Inferior parietal cortex (tissue), 1 donor: ENCODE measurements at regions not wholly inside any gene's neighbourhood (a gene's known extent, or its start where the extent isn't known, plus 50 kb on each side); places are given as distances from the start of the nearest gene placed in this dataset.

Experiments used
- DNase-seq: peaks from one replicate; pipeline ENCODE4 v3.0.0-alpha.2; 2016; ENCODE audit errors: extremely low spot score

DNA sequence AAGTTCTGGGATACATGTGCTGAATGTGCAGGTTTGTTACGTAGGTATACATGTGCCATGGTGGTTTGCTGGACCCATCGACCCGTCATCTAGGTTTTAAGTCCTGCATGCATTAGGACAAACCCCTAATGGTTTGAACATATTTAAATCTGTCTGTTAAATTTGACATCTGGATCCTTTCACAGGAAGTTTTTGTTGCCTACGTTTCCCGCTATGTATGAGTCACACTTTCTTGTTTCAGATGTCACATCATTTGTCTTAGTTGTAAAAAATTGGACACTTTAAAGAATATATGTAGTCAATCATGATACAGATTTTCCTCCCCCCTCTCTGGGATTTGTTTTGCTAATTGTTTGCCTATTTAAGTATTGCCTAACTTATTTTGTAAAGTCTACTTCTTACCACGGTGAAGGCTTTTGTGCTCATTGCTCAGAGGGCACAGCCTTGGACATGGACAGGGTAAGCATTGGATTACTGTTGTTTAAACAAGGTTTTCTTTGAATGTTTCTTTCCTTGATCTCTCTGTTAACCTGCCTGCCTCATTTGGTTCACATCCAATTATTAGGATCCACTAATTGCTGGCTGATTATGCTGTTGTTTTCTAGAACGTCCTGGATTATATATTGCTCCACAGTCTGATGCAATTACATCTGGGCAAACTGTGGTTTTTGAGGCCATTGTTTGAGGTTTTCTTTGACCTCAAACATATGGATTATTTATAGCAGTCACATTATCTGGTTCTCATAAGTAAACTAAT, 1441.4 kb downstream of the AACS start:
- DNase-seq, result no peak

DNA sequence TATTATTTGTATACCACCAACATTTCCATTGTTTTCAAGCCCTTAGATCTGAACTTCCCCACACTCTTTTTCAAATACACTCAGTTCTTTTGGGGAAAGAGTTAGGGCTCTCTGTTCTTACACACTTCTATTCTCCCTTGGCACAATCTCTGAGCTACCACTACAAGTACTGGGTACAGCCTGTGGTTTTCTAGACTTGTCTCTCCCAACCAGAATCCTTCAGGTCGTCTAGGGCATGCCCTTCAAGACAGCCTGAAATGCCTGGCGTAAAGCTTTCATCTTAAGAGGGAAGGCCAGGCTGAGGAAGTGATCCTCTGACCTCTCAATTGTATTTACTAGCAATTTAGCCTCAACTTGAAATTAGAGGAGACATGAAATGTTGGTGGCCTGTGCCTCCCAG, 1442.0 kb downstream of the AACS start:
- DNase-seq, result no peak

DNA sequence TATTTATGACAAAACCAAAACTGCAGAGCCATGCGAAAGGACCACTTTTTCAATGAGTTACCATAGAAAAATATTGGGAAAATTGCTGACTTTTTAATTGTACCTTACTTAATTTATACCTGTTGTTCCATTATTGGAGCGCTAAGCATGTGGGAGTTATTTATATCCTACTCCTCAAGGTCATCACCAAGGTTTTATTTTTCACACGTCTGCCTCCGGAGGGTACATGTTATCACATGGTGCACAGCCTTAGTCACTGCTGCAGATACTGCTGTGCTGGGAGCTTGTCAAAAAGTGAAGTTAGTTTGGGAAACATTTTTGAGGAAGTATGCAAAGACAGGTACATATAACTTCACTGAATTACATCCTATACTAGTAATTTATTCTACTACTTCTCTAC, 1444.3 kb downstream of the AACS start:
- no peak for DNase-seq

DNA sequence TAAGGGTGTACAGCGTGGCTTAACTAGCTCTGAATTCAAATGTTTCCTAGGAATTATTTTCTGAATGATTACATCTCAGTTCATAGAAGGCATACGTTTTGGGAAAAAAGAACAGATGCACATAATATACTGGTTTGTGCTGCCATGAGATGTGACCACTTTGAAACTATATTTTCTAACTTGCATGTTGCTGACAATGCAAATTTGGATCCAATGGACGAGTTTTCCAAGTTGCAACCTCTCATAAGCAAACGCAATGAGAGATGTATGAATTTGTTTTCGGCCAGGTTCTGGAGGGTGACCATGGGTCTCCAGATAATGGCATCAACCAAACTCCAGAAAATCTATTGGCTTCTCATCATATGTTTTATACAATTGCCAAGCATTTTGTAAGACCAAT, 1445.4 kb downstream of the AACS start:
- no peak for DNase-seq

DNA sequence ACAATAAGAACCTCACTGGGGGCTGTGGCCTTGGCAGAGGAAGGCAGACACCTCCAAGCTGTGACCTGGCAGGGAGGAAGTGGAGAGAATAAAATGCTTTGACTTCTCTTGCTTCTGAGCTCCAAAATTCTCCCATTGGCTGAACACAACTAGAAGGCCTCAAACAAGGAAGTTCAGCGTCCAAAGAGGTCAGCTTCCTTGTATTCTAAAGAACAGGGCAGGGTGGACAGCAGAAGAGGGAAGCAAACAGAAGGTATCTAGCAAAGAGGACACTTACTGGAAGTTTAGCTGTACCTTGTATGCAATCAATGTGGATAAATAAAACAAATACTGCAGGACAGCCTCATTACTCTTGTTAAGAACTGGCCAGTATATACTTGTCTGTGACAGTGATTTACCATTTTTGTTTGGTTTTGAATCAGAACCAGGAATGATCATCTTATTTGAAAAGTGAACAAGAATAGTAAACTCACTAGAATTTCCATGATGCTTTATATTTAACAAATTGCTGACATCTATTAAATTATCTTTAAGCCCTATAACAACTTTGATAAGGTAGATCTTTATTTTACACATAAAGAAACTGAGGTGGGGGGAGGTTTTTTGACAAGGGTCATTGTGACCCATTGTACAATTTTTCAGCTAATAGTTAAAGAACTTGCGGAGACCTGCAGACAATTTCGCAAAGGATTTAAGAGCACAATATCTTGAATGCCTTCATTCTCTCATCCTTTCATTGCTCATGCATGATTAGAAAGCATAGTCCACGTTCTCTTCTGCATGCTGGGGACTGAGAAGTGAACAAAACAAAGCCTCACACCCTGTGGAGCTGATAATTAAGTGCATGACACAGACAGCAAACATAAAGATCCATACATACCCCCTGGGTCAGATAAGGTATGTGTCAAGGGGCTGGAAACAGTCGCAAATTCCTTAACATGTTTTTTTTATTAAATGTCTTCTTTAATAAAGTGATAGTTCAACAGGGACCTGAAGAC, 1448.0 kb downstream of the AACS start:
- DNase-seq, result no peak

DNA sequence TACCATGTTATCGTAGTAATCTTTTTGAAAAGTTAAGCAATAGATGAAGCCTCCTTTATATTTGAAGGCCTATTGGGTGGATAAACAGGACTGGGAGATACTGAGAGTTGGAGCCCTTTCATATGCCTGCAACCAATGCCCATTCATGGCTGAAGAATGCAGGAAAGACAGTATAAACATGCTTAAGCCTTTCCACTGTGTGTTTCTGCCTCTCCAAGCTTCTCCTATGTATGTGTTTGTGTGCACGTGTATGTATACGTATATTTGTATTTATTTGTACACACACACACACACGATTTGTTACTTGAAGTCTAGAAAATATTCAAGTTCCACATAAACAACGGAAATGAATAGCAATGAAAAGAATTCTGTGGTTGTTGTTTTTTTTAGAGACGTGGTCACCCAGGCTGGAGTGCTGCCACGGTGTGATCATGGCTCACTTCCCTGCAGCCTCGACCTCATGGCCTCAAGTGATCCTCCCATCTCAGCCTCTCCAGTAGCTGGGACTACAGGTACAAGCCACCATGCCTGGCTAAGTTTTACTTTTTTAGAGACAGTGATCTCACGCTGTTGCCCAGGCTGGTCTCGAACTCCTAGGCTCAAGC, 1453.5 kb downstream of the AACS start:
- no peak for DNase-seq

DNA sequence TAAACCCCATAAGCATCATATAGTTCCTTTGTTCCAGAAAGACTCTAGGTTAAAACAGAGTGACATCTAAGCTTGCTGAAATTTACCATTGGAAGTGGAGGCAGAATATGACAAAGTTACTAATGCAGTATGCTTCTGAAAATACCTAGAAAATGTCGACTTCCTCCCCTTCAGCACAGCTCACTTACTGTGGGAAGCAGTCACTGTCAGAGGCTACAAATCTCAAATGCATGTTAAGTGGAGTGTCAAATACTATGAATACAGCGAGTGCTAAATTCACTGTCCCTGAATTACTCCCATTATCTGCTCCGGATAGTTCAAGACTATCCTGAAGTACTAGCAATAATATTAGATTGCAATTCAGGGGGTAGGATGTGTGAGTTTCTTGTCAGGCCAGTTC, 1454.6 kb downstream of the AACS start:
- DNase-seq, result no peak

DNA sequence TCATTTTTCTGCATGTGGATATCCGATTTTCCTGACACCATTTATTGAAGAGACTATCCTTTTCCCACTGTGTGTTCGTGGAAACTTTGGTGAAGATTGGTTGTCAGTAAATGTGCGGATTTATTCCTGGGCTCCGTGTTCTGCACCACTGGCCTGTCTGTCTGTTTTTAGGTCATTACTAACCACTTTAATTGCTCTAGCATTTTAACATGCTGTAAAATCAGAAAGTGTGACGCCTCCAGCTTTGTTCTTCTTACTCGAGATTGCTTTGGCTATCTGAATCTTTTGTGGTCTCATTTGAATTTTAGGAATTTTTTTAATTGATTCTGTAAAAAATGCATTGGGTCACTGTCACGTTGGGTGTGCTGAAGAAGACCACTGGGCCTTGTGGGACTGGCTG, 1458.7 kb downstream of the AACS start:
- no peak for DNase-seq

DNA sequence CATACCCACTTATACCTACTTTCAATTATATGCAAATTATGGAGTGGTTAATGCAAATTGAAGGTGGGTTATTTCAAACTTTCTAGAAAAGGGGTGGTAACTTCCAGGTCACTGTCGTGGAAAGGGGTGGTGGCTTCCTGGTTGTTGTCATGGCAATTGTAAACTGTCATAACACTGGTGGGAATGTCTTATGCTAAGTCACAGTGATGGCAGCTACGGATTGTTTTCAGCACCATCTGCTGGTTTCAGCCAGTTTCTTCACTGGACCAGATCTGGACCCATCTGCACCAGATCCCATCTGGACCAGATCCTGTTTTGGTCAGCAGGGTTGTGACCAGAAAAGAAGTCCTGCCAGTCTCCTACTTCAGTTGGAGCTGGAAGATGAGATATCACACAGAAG, 1469.3 kb downstream of the AACS start:
- no peak for DNase-seq

DNA sequence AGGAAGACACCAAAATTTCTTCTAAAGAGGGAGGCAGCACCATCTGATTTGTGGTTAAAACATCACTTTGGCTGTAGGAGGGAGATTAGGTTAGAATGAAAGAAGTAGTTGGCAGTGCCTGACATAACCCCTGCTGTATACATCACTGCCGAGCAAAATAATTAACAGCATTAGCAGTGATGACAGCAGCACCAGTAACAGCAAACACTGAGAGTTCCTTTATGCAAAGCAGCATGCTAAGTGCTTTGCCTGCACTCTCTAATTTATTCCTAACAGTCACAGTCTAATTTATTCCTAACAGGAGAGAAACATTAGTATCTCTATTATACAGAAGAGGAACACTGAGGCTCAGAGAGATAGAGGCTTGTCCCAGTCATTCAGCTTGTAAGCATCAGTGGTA, 1469.7 kb downstream of the AACS start:
- DNase-seq, result no peak

DNA sequence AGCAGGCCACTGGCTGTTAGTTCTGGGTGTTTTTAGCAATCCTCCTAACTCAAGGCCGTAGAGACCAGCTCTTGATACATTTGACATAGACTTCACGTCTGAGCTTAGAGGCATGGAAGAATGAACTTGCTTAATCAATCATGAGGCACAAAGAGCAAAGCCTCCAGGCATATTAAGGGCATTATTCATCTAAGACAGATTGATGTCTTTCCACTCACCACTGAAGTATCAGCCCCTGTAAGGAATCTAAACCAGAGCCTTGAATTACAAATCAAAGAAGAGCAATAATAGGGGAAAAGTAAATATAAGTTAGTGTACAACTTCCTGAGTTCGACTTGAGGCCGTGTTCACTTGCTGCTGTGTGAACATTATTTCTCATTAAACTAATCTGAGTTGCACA, 1470.7 kb downstream of the AACS start:
- no peak for DNase-seq

DNA sequence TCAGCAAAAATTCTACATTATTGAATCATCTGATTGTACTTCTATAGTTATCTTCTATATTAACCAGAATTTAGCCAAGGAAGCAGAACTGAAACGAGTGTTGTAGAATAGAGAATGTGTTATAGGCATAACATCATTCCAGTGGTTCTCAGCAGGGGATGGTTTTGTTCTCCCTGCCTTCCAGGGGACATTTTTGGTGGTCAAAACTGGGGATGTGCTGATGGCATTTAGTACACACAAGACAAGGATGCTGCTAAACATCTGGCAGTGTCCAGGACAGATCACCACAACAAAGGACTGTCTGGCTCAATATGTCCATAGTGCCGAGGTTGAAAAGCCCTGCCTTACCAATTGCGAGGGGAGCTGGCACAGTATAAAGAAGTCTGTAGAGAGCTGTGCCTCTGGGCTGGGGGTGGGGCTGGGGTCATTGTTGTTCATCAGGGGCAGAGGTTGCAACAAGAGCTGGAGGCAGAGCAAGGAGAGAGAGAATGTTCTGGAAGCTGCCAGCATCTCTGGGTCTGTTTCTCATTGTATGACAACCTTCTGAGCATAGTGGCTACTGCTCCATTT, 1472.8 kb downstream of the AACS start:
- no peak for DNase-seq

DNA sequence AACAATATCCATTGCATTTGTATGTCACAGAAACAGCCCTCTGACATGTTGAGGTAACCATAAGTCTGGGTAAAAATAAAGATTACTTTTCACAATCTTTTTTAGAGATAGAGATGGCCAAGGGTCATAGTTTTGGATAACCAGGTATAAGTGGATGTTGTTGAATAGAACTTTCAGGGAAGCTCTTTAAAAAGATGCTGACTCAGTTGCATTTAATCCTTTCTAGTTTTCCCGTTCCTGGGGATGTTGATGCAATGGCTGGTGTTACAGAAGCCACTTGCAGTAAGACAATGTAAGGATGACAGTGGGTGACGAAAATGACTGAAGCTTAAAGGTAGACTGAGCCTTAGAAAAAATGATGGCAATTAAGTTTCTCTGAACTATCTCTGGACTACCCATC, 1473.7 kb downstream of the AACS start:
- DNase-seq, result no peak

DNA sequence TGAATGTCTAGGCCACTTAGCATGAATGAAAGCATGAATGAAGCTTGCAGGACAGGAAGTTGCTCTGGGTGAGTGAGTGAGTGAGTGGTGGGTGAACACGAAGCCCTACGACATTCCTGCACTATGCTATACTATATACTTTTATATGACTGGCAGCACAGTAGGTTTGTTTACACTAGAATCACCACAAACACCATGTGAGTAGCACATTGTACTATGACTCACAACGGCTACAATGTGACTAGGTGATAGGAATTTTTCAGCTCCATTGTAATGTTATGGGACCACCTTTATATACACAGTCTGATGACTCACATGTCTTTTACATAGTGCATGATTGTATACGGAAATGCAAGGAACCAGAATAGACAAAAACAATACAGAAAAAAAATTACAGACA, 1480.2 kb downstream of the AACS start:
- DNase-seq, result no peak

DNA sequence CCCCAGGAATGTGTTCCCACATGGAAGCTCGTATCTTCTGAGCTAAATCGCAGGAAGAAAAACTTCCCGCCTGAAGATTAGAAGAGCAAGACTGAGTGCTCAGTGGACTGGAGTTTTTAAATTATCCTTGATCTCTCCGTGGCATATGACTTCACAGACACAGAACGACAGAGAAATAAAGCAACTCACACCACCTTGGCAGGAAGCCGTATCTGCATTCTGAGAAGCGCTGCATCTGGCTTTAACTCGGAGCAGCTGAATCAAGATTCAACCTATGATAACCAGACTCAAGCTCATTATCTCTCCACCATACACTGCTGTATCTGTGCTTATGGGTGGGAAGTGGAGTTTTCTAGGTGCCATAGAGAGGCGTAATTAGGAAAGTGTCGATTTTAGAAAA, 1482.7 kb downstream of the AACS start:
- DNase-seq, result no peak

DNA sequence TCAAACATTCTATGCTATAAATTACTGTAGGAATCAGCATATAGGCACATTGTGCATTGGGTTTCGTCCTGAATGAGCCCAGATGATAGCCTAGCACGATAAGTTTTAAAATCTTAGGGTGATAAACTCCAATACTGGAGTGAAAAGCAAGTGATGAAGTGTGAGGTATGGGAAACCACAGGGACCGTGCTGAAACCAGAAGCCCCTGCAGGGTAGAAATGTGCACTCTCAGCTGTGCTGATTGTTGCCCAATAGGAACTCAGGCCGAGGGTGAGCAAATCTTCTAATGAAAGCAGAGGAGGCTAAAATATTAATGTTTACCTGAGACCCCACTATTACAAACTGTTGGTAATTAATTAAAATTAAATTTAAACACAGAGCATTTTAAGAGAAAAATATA, 1486.6 kb downstream of the AACS start:
- no peak for DNase-seq

DNA sequence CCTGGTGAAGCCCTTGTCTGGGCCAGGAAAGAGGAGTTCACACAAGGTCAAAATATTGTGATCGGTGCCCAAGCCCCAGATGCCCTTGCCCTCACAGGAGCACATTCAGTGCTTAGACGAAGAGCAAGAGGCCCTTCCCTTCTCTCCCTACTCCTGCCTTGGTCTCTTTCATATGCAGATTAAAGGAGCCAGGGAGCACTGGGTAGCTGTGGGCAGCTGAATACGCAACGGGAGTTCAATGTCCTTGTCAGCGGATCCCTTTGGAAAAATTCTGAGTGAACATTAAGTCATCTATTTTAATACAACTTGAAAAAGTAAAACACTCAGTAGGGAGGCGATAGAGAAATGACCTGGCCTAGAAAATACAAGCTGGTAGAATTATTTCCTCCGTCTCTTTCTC, 1489.4 kb downstream of the AACS start:
- no peak for DNase-seq

DNA sequence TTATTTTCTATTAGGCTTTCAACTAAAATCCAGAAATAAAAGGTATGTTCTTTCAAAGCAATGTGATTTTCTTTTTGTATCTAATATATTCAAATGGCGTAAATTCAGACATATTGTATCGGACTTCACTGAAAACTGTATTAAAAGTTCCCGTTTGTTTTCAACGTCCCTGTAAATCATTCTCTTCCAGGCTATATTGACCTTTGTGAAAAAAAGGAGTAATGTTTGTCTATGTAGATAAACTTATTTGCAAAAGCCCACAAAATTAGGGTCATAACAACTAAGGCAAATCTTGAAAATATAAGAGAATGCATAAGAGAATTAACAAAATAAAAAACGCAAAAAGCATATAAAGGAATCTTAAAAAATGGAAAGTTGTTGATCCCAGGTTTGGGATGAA, 1492.4 kb downstream of the AACS start:
- no peak for DNase-seq

DNA sequence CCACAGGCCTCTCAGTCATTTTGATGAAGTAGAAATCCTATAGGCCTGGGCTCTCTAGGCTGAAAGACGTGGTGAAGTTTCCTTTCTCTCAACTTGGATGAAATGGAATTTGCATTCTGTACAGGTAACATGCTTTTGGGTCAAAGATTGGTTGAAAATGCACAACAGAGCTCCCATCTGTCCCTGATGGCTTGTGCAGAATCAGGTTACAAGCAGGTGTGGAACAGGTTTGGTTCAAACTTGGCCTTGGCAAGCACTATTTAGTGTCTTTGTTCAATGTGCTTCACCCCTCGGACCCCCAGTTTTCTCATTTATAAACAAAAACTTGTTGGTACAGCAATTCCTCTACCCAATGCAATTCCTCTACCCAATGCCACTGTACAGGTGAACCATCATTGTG, 1493.0 kb downstream of the AACS start:
- no peak for DNase-seq

DNA sequence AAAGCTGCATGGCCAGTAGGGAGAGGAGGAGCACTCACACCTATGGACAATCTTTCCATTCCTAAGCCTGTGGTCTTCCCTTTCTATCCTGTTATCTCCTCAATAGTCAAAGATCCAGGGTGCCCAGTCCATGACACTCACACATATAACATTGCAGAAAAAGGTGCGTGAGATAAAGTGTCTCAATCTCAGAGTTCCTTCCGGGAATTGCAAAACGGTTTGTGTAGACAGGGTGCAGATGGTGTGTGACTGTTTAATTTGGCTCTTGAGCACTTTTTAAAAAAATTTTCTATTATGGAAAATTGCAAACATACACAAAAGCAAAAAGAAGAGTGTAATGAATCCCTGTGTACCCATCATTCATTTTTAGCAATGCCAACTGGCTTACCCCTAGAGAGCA, 1493.6 kb downstream of the AACS start:
- no peak for DNase-seq

DNA sequence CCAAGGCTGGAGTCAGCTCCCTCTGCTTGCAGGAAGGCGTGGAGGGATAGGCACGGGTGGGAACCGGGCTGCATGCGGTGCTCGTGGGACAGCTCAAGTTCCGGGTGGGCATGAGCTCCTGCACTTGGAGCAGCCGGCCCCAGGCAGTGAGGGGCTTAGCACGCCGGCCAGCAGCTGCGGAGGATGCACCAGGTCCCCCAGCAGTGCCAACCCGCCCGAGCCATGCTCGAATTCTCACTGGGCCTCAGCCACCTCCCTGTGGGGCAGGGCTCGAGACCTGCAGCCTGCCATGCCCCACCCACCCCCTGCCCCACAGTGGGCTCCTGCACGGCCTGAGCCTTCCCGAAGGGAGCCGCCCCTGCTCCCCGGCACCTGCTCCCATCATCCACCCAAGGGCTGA, 1501.8 kb downstream of the AACS start:
- DNase-seq, result no peak

DNA sequence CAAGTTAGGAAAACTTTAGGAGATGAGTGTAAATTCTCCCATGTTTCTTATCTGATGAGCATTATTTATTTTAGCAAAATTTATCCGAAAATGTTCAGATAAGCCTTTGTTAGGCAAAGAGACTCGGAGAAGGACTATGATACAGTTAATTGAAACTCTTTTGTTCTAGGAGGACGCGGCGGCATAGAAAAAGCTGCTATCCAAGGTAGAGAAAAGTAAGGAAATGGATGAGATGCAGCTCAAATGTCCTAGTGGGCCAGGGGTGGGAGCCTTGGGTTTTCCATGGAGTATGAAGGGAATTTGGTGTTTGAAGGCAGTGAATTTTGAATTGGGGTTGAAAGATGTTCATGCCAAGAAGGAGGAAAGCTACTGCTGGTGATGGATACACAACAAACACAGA, 1504.5 kb downstream of the AACS start:
- no peak for DNase-seq
